HG03060 (cell line): ENCODE measurements at regions not wholly inside any gene's neighbourhood (a gene's known extent, or its start where the extent isn't known, plus 50 kb on each side); places are given as distances from the start of the nearest gene placed in this dataset.

Source experiments
- ATAC-seq: cut with Tn5 transposase; IDR thresholded peaks from one replicate; pipeline ENCODE4 v1.9.1; 2021; ENCODE audit warnings: low read depth, moderate number of reproducible peaks; ENCODE audit not compliant: unreplicated experiment

DNA sequence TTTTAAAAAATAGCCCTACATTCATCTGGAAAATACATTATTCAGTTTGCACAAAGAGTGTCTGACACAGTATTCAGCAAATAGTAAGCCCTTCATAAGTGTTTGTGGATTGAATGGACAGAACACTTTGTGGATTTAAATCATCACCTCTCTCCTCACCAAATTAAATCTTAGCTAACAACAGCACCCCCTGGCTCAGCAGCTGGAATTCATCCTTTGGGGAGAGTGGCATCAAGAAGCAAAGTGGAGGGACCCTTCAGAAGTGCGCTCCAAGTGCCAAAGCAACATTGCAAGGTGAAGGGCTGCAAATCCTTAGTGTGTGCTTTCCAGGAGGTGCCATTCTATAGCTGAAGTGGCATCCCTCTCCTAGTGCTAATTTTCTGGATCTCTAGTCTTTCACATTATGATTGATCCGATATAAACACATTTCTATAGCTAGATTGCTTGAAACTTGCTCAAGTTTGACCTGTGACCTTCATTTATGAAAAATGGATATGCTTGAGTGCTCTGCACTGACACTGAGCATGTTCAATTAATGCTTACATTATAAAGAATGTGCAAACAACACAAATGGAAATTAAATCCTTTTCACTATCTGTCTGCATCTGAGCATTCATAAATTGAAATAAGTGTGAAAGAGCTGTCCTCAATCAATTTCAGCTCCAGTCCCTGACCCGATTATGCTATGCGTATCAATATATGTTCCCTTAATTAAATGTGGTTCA lies 891.7 kb downstream of the C6orf118 start:
- no peak for ATAC-seq

- ATAC-seq: no peak
Observed at GRCh38 chr6:164415832-164416563, 893.4 kb downstream of the C6orf118 start.

DNA sequence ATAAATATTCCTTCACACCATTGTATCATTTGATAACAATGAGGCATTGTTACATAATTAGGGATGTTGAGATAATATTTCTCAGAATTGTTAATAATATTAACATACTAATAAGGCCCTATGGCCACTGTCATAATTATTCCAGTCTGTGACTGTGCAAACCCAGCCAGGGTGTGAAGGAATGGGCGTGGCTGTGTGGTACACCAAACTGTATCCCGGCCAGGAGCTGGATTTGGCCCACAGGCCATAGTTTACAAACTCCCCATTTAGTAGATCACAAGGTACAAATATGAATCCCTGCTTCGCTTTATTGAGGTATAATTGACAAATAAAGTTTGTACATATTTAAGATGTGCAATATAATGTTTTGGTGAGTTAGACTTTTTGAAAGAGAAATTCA lies 894.7 kb downstream of the C6orf118 start:
- ATAC-seq: no peak

DNA sequence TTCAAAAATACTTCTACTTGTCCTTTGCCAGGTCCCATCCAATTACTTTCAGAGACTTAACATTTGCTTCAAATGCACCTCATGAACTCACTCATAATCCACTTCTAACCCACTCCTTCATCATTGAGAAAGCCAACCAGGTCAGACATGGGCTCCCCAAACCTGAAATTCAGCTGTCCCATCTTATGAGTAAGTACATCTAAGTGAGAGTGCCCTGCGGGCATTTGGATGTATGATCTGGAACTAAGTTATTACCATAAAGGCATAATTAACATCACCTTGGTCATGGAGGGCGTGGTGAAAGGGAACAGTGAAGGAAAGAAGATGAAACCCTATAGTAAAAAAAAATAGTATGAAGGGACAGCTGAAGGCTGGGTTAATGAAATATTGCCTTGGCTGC lies 896.8 kb downstream of the C6orf118 start:
- ATAC-seq: no peak

DNA sequence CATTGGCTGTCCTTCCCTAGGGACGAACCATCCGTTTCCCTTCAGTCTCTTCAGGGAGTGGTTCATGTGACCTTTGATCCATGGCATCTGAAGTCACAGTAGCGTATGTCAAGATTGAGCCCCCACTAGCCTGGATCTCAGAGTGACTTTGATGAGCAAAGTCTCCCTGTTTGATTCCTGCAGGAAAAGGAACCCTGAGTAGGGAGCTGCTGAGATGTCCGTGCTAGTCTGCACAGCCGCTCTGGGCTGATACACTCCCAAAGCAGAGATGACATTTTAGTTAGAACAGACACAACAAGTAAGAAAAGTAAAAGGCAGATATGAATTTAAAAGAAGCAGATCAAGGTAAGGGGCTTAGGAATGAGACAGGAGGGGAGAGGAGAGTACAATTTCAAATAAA lies 899.4 kb downstream of the C6orf118 start:
- ATAC-seq: no peak

DNA sequence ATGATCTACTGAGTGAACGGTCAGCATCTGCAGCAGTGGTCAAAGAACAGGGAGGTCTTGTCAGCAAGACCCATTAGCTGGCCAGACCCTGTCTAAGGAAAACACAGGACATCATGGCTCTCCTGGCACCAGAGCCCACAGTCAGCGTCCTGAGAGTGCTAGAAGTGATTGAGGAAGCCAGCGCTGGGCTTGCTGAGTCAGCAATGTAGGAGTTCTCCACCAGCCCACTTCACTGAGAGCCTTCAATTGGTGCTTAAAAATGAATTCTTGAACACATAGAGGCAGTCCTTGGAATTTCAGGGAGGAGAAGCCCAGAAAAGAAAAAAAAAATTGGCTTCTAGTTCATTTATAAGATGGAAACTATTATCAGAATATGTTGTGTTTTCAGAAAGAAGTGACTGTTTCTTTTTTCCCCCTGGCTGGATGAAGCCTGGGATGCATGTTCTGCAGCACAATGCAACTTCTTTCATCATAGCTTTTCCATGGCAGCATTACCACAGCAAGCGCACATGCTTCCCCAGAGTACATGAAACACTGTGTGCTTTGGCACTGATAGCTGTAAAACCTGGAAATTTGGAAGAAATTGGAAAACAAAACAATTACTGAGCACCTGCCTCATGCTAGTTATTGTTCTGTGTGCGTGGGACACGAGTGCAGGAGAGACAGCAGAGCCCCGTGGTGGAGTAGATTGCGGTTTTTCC lies 899.9 kb downstream of the C6orf118 start:
- no peak for ATAC-seq

- no peak for ATAC-seq
Observed at GRCh38 chr6:164408868-164409267, 900.5 kb downstream of the C6orf118 start.

DNA sequence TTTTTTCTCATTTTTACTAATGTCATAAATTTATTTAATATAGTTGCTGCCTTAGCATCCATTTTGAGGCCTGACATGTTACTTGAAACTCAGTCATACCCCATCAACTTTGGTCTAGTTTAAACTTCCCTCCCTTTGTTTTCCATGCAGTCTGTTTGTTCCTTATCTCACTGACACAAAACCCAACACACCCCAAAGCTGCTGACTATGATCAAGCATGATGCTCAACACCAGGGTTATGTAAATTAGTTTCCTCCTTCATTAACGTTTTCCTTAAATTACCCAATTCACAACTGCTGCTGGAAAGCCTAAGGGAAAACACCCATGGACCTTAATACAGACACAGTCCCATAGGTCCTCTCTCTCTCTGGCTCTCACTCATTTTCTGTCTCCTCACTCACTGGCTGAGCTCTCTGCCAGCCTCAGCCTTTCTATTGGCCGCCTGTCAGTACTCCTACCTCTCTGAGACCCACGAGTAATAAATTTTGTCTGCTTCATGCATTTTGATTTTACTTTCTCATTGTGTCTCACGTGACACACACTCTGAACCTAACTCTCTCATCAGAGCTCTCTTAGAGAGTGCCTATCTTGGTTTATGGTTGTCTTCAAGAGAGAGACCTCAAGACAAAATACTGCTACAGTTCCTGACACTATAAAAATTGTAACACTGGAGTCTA lies 904.5 kb downstream of the C6orf118 start:
- no peak for ATAC-seq

DNA sequence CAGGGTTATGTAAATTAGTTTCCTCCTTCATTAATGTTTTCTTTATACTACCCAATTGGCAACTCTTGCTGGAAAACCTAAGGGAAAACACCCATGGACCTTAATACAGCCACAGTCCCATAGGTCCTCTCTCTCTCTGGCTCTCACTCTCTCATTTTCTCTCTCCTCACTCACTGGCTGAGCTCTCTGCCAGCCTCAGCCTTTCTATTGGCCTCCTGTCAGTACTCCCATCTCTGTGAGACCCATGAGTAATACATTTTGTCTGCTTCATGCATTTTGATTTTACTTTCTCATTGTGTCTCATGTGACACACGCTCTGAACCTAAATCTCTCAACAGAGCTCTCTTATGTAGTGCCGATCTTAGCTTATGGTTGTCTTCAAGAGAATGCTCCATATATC lies 907.5 kb downstream of the C6orf118 start:
- no peak for ATAC-seq

DNA sequence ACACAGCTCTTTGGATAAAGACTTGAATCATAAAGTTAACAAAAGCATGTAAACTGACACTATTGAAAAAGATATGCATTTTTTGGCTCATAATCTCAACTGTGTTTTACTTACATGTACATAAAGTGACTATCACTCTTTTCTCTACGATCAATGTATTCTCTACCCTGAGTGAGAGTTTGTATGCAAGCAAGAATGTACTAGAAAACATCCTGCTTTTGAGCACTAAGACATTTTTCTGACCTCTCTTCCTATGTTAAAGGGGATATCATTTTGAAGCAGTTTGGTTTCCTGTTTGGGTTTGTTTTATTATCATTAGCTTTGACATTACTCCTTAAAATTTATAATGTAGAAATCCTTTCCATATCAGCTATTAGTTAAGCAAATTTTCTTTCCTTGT lies 910.8 kb downstream of the C6orf118 start:
- ATAC-seq: no peak

- no peak for ATAC-seq
Observed at GRCh38 chr6:164396071-164397047, 913.0 kb downstream of the C6orf118 start.

GRCh38 chr6:164379795-164380194 lies 929.6 kb downstream of the C6orf118 start:
- no peak for ATAC-seq

GRCh38 chr6:164378330-164378729 lies 931.1 kb downstream of the C6orf118 start:
- no peak for ATAC-seq

- no peak for ATAC-seq
Observed at GRCh38 chr6:164377348-164377918, 932.0 kb downstream of the C6orf118 start.

- no peak for ATAC-seq
Observed at GRCh38 chr6:164370773-164371172, 938.6 kb downstream of the C6orf118 start.

- ATAC-seq: no peak
Observed at GRCh38 chr6:164359441-164359840, 944.9 kb downstream of the QKI start.

- no peak for ATAC-seq
Observed at GRCh38 chr6:164359036-164359435, 944.5 kb downstream of the QKI start.

DNA sequence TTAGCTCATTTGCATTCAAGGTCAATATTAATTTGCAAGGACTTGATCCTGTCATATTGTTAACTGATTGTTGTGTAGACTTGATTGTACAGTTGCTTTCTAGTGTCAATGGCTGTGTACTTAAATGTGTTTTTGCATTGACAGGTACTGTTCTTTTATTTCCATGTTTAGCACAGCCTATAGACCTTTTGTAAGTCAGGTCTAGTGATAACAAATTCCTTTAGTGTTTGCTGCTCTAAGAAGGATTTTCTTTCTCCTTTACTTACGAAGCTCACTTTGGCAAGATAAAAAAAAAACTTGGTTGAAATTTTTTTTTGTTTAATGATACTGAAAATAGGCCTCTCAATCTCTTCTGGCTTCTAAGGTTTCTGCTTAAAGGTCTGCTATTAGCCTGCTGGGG lies 942.3 kb downstream of the QKI start:
- ATAC-seq: no peak

GRCh38 chr6:164347455-164347854 lies 932.9 kb downstream of the QKI start:
- ATAC-seq: no peak

GRCh38 chr6:164346631-164347030 lies 932.1 kb downstream of the QKI start:
- no peak for ATAC-seq
